ENCODE measurements at regions not wholly inside any gene's neighbourhood (a gene's known extent, or its start where the extent isn't known, plus 50 kb on each side); places are given as distances from the start of the nearest gene placed in this dataset.

GRCh38 chr9:108083796-108084352 lies 594.3 kb upstream of the KLF4 start:
- DNase-seq = no peak

GRCh38 chr9:108083160-108083750 lies 593.7 kb upstream of the KLF4 start:
- peak; percentile 51 for DNase-seq

DNA sequence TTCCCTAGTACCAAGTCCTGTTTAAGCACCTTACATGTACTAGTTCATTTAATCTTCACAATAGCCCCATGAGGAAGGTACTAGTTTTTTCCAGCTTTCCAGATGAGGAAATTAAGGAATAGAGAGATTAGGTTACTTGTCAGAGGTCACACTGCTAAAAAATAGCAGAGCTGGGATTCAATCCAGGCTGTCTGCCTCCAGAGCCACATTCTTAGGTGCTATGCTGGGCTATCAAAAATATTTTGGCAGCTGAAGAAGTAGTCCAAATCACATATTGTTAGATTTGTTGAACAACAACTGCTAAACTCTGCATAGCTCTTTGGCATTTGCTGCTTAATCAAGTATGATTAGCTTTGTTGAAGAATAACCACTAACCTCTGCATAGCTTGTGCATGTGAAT lies 591.5 kb upstream of the KLF4 start:
- no peak for DNase-seq

GRCh38 chr9:108080285-108080684 lies 590.7 kb upstream of the KLF4 start:
- no peak for DNase-seq

- no peak for DNase-seq
These were observed 589.2 kb upstream of the KLF4 start for GRCh38 chr9:108078811-108079210.

GRCh38 chr9:108078375-108078774 lies 588.8 kb upstream of the KLF4 start:
- no peak for DNase-seq

DNA sequence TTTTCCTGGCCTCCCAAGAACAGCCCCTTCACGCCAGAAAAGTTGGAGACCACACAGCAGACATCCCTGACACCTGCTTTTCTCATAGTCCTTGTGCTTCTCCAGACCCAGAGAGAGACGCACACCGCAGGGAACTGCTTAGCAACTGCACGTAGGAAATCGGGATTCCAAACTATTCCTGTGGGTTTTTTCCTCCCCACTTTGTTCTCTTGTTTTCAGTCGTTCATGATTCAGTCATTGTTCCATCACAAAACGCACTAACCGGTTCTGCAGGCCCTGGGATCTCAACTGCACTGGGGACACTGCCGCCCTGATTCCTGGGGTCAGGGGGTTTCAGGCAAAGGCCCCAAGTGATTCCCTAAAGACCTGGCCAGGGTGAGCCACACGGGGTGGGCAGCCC lies 588.0 kb upstream of the KLF4 start:
- DNase-seq = no peak

- no peak for DNase-seq
These were observed 585.3 kb upstream of the KLF4 start for GRCh38 chr9:108074900-108075299.

GRCh38 chr9:108073823-108074222 lies 584.3 kb upstream of the KLF4 start:
- no peak for DNase-seq

DNA sequence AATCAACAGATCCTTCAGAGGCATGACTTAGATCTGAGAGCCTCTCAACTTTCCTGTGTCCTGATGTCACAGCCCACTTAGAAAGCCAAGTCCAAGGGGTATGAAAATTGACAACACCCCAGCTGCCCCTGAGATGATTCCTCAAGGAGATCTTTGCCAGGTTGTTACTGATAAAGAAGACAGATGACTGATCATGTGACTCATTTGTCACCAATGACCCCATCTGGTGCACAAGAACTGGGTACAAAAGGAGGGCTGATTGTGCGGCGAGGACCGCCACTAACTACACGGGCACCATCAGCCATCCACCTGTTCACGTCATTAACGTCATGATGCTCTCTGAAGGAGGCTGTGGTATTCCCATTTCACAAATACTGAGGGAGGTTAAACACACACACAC lies 583.2 kb upstream of the KLF4 start:
- DNase-seq = no peak

DNA sequence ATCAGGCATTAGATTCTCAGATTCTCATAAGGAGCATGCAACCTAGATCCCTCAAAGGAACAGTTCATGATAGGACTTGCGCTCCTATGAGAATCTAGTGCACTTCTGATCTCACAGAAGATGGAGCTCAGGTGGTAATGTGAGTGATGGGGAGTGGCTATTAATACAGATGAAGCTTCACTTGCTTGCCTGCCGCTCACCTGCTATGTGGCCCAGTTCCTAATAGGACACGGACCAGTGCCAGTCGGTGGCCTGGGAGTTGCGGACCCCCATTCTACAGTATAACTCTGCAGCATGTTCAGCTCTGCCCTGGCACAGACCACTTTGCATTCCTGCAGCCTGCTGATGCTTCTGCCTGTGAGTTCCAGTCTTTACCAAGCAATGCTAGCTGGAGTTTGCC lies 581.3 kb upstream of the KLF4 start:
- DNase-seq = no peak

- no peak for DNase-seq
These were observed 580.4 kb upstream of the KLF4 start for GRCh38 chr9:108069991-108070390.

- no peak for DNase-seq
These were observed 573.1 kb upstream of the KLF4 start for GRCh38 chr9:108062680-108063079.

DNA sequence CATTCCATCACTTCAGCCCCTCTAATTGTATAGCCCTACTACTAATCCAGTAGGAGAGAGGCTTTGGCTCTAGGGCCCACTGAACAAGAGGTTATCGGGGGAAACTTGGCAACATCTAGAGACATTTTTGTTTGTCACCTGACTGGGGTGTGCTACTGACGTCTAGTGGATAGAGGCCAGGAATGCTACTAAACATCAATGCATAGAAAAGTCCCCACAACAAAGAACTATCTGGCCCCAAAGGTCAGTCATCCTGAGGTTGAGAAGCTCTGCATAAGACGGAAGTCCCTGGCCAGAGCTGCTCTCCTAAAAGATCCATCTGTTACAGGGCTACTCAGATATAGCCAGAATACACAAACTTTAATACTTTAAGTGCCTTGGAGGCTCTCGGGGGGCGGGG lies 570.6 kb upstream of the KLF4 start:
- DNase-seq = no peak

- DNase-seq = no peak
These were observed 568.7 kb upstream of the KLF4 start for GRCh38 chr9:108058135-108058814.

GRCh38 chr9:108057421-108058134 lies 568.0 kb upstream of the KLF4 start:
- no peak for DNase-seq

GRCh38 chr9:108056805-108057386 lies 567.3 kb upstream of the KLF4 start:
- no peak for DNase-seq

- DNase-seq = no peak
These were observed 566.7 kb upstream of the KLF4 start for GRCh38 chr9:108056084-108056804.

DNA sequence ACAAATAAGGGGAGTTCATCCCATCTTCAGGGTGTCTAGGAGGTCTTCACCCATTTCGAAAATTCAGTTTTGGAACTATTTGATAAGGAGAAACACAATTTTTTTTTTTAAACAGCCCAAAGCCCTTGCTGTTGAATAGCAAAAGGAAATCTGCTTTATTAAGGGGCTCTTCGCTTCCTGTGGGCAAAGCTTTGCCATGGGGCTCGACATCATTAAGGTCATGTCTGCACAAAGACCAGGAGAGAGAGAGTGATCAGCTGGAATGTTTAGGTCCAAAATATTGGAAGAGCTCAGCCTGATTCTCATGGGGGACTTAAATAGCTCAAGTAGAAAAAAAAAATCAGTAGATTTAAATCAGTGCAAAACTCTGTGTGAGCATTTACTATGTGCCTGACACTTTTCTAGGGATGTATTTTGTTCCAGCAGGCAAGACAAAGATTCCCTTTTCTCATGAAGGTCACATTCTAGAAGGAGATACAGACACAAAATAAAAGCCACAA lies 564.6 kb upstream of the KLF4 start:
- DNase-seq = no peak

GRCh38 chr9:108053555-108054061 lies 564.0 kb upstream of the KLF4 start:
- peak; percentile 62 for DNase-seq

- DNase-seq = no peak
These were observed 563.0 kb upstream of the KLF4 start for GRCh38 chr9:108052431-108053080.

DNA sequence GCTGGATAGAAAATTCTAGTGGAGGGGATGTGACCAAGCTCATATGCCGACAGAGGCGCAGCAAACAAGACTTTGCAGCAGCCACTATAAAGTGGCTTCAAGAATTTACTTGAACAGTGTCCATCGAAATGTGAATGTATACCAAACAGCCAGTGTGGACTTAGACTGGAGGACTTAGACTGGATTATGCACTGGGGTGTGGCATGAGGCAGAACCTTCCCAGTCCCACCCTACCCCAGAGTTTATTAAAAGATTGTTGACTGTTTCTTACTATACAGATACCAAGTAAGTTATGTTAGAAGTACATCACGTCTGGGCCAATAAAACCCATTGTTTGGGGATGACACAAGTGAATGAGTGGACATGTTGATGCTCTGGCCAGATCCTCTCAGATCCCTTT lies 561.3 kb upstream of the KLF4 start:
- DNase-seq = no peak

Measured in NCI-H1092 (cell line).